HG03342 (cell line): ENCODE measurements at regions not wholly inside any gene's neighbourhood (a gene's known extent, or its start where the extent isn't known, plus 50 kb on each side); places are given as distances from the start of the nearest gene placed in this dataset.
A peak's percentile ranks its signal among the peaks of the same experiment; 100 is the strongest.

Experiments
- ATAC-seq: cut with Tn5 transposase; IDR thresholded peaks from one replicate; pipeline ENCODE4 v1.9.1; 2021; ENCODE audit warnings: mild to moderate bottlenecking, moderate library complexity; ENCODE audit not compliant: unreplicated experiment

GRCh38 chr4:104890598-104891275, 255.9 kb upstream of the TET2 start:
- ATAC-seq = no peak

- ATAC-seq = peak; percentile 61
These were observed 249.7 kb upstream of the TET2 start for GRCh38 chr4:104896660-104897645.

GRCh38 chr4:104899863-104900262, 246.8 kb upstream of the TET2 start:
- ATAC-seq = no peak

- ATAC-seq = no peak
These were observed 245.2 kb upstream of the TET2 start for GRCh38 chr4:104901438-104901837.

- ATAC-seq = no peak
These were observed 244.6 kb upstream of the TET2 start for GRCh38 chr4:104901961-104902605.

GRCh38 chr4:104905065-104905464, 241.6 kb upstream of the TET2 start:
- no peak for ATAC-seq

- ATAC-seq = no peak
These were observed 241.1 kb upstream of the TET2 start for GRCh38 chr4:104905546-104905945.

GRCh38 chr4:104906276-104906675, 240.4 kb upstream of the TET2 start:
- no peak for ATAC-seq

GRCh38 chr4:104907074-104907649, 239.5 kb upstream of the TET2 start:
- no peak for ATAC-seq

GRCh38 chr4:104907991-104908390, 238.7 kb upstream of the TET2 start:
- no peak for ATAC-seq

GRCh38 chr4:104909376-104909775, 237.3 kb upstream of the TET2 start:
- ATAC-seq = no peak

- ATAC-seq = no peak
These were observed 234.2 kb upstream of the TET2 start for GRCh38 chr4:104912518-104912917.

GRCh38 chr4:104915373-104915772, 231.3 kb upstream of the TET2 start:
- ATAC-seq = no peak

- no peak for ATAC-seq
These were observed 230.8 kb upstream of the TET2 start for GRCh38 chr4:104915864-104916263.

GRCh38 chr4:104919406-104919805, 227.3 kb upstream of the TET2 start:
- no peak for ATAC-seq

- peak; percentile 25 for ATAC-seq
These were observed 216.4 kb upstream of the TET2 start for GRCh38 chr4:104930298-104930697.

GRCh38 chr4:104930745-104931736, 215.6 kb upstream of the TET2 start:
- ATAC-seq = peak; percentile 74

GRCh38 chr4:104938624-104939023, 208.1 kb upstream of the TET2 start:
- ATAC-seq = no peak

GRCh38 chr4:104940927-104941326, 205.7 kb upstream of the TET2 start:
- ATAC-seq = no peak

- peak; percentile 87 for ATAC-seq
These were observed 205.0 kb upstream of the TET2 start for GRCh38 chr4:104941661-104942062.
